ENCODE measurements at regions not wholly inside any gene's neighbourhood (a gene's known extent, or its start where the extent isn't known, plus 50 kb on each side); places are given as distances from the start of the nearest gene placed in this dataset.

- TF ChIP-seq CEBPB (IDR thresholded peaks at IDR 0.05) (no peak), FOXM1 (IDR thresholded peaks at IDR 0.05; ENCODE audit: borderline replicate concordance, low read depth) (no peak), USF1 (IDR thresholded peaks at IDR 0.05) (no peak)
- TF ChIP-seq, protein P1, sequence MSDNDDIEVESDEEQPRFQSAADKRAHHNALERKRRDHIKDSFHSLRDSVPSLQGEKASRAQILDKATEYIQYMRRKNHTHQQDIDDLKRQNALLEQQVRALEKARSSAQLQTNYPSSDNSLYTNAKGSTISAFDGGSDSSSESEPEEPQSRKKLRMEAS (IDR thresholded peaks at IDR 0.05) = no peak
Measured at GRCh38 chr11:82458147-82458546, 275.5 kb downstream of the FAM181B start.

Measured in Ishikawa (cell line).